ENCODE measurements at regions not wholly inside any gene's neighbourhood (a gene's known extent, or its start where the extent isn't known, plus 50 kb on each side); places are given as distances from the start of the nearest gene placed in this dataset.

- no peak overlapping the region for H3K4me3 Mint-ChIP-seq
- H3K36me3 Mint-ChIP-seq: no peaks in the 10 kb centered on the region
- no peaks in the 10 kb centered on the region for H3K4me1 Mint-ChIP-seq
- no peak overlapping the region for H3K27ac Mint-ChIP-seq
- no peak for DNase-seq (ENCODE audit: low spot score in 2 of 2)
- no peaks in the 10 kb centered on the region for H3K27me3 Mint-ChIP-seq
- ATAC-seq (ENCODE audit: low read depth): no peak
- no peaks in the 10 kb centered on the region for H3K9me3 Mint-ChIP-seq
These were observed 54.7 kb upstream of the TRIM39 start for GRCh38 chr6:30272032-30272431.

GRCh38 chr6:30267423-30267822 lies 54.2 kb upstream of the TRIM26 start:
- H3K4me3 Mint-ChIP-seq: no peak overlapping the region

GRCh38 chr6:30265594-30265993 lies 52.4 kb upstream of the TRIM26 start:
- DNase-seq (ENCODE audit: low spot score in 2 of 2): no peak
- Mint-ChIP-seq H3K27ac (no peak overlapping the region), H3K4me1 (no peaks in the 10 kb centered on the region), H3K4me3 (no peak overlapping the region), H3K36me3 (peaks cover 27% of the 10 kb centered on the region), H3K27me3 (no peaks in the 10 kb centered on the region), H3K9me3 (no peaks in the 10 kb centered on the region)
- no peak for ATAC-seq (ENCODE audit: low read depth)

More at GRCh38 chr6:30267423-30267822, 54.2 kb upstream of the TRIM26 start:
- Mint-ChIP-seq H3K27me3 (no peaks in the 10 kb centered on the region), H3K4me1 (no peaks in the 10 kb centered on the region), H3K9me3 (no peaks in the 10 kb centered on the region), H3K36me3 (peaks cover 26% of the 10 kb centered on the region), H3K27ac (no peak overlapping the region)
- DNase-seq (ENCODE audit: low spot score in 2 of 2) (no peak), ATAC-seq (ENCODE audit: low read depth) (no peak)

GRCh38 chr6:30265181-30265580 lies 52.0 kb upstream of the TRIM26 start:
- DNase-seq (ENCODE audit: low spot score in 2 of 2) (no peak), ATAC-seq (ENCODE audit: low read depth) (no peak)
- Mint-ChIP-seq H3K27ac (no peak overlapping the region), H3K4me1 (peaks cover 2% of the 10 kb centered on the region), H3K36me3 (peaks cover 27% of the 10 kb centered on the region), H3K9me3 (no peaks in the 10 kb centered on the region), H3K27me3 (no peaks in the 10 kb centered on the region), H3K4me3 (no peak overlapping the region)

- Mint-ChIP-seq H3K4me1 (peaks cover 2% of the 10 kb centered on the region), H3K27me3 (no peaks in the 10 kb centered on the region), H3K9me3 (no peaks in the 10 kb centered on the region), H3K27ac (no peak overlapping the region), H3K36me3 (peaks cover 27% of the 10 kb centered on the region), H3K4me3 (no peak overlapping the region)
- DNase-seq (ENCODE audit: low spot score in 2 of 2) (no peak), ATAC-seq (ENCODE audit: low read depth) (no peak)
These were observed 51.5 kb upstream of the TRIM26 start for GRCh38 chr6:30264743-30265142.

GRCh38 chr6:30263734-30264133 lies 50.5 kb upstream of the TRIM26 start:
- no peak for ATAC-seq (ENCODE audit: low read depth)
- no peak for DNase-seq (ENCODE audit: low spot score in 2 of 2)

More at GRCh38 chr6:30263734-30264133, 50.5 kb upstream of the TRIM26 start:
- Mint-ChIP-seq H3K27me3 (no peaks in the 10 kb centered on the region), H3K9me3 (no peaks in the 10 kb centered on the region), H3K4me1 (peaks cover 5% of the 10 kb centered on the region), H3K36me3 (peaks cover 27% of the 10 kb centered on the region), H3K27ac (peak overlapping the region; percentile 0), H3K4me3 (no peak overlapping the region)
